ENCODE measurements at regions not wholly inside any gene's neighbourhood (a gene's known extent, or its start where the extent isn't known, plus 50 kb on each side); places are given as distances from the start of the nearest gene placed in this dataset.

- Mint-ChIP-seq H3K4me1 (ENCODE audit: low read depth, unreplicated experiment) (peaks cover 20% of the 10 kb centered on the region), H3K27me3 (ENCODE audit: insufficient read depth, unreplicated experiment) (no peaks in the 10 kb centered on the region), H3K9me3 (ENCODE audit: unreplicated experiment) (no peaks in the 10 kb centered on the region), H3K4me3 (ENCODE audit: unreplicated experiment) (no peak overlapping the region), H3K36me3 (ENCODE audit: insufficient read depth, unreplicated experiment) (no peaks in the 10 kb centered on the region), H3K27ac (ENCODE audit: unreplicated experiment) (no peak overlapping the region)
- no peak for DNase-seq
- Histone ChIP-seq H3K36me3 (ENCODE audit: control insufficient read depth, insufficient read depth, low read length) (no peaks in the 10 kb centered on the region), H3K27me3 (replicated peaks; ENCODE audit: control insufficient read depth, insufficient read depth, low read length) (no peaks in the 10 kb centered on the region), H3K9me3 (no peaks in the 10 kb centered on the region), H3K4me1 (peaks cover 48% of the 10 kb centered on the region), H3K4me3 (ENCODE audit: low read depth, low read length) (no peak overlapping the region)
- no peak for TF ChIP-seq CTCF (IDR thresholded peaks at IDR 0.05; ENCODE audit: insufficient read depth in 1 of 2, low read depth in 1 of 2, low read length in 1 of 2, severe bottlenecking in 1 of 2, unreplicated experiment in 1 of 2)
- intact Hi-C loops (cut with micrococcal nuclease; ENCODE audit: unreplicated experiment) = loop anchor here (2.0 kb wide), 1 partner anchor 14 kb away; no protein-coding TSS in a partner anchor
- ChIA-PET CTCF (no interaction called here), POLR2A (no interaction called here)
- BruUV-seq (replicated peaks) = no TSS peak
Measured at GRCh38 chr3:159854500-159855124, 134.0 kb upstream of the IL12A start.

- Mint-ChIP-seq H3K9me3 (ENCODE audit: unreplicated experiment) (no peaks in the 10 kb centered on the region), H3K4me3 (ENCODE audit: unreplicated experiment) (no peak overlapping the region), H3K27ac (ENCODE audit: unreplicated experiment) (no peak overlapping the region), H3K4me1 (ENCODE audit: low read depth, unreplicated experiment) (peaks cover 24% of the 10 kb centered on the region), H3K36me3 (ENCODE audit: insufficient read depth, unreplicated experiment) (no peaks in the 10 kb centered on the region), H3K27me3 (ENCODE audit: insufficient read depth, unreplicated experiment) (no peaks in the 10 kb centered on the region)
- DNase-seq = no peak
- no peak for TF ChIP-seq CTCF (IDR thresholded peaks at IDR 0.05; ENCODE audit: insufficient read depth in 1 of 2, low read depth in 1 of 2, low read length in 1 of 2, severe bottlenecking in 1 of 2, unreplicated experiment in 1 of 2)
- POLR2A ChIA-PET = no interaction called here
- Histone ChIP-seq H3K27me3 (replicated peaks; ENCODE audit: control insufficient read depth, insufficient read depth, low read length) (no peaks in the 10 kb centered on the region), H3K4me1 (peaks cover 48% of the 10 kb centered on the region), H3K9me3 (no peaks in the 10 kb centered on the region), H3K36me3 (ENCODE audit: control insufficient read depth, insufficient read depth, low read length) (no peaks in the 10 kb centered on the region), H3K4me3 (ENCODE audit: low read depth, low read length) (no peak overlapping the region)
- CTCF ChIA-PET = no interaction called here
- intact Hi-C loops (cut with micrococcal nuclease; ENCODE audit: unreplicated experiment) = loop anchor here (2.0 kb wide), 1 partner anchor 15 kb away; no protein-coding TSS in a partner anchor
- no TSS peak for BruUV-seq (replicated peaks)
Measured at GRCh38 chr3:159855599-159856346, 132.9 kb upstream of the IL12A start.

- no peak for TF ChIP-seq CTCF (IDR thresholded peaks at IDR 0.05; ENCODE audit: insufficient read depth in 1 of 2, low read depth in 1 of 2, low read length in 1 of 2, severe bottlenecking in 1 of 2, unreplicated experiment in 1 of 2)
- Mint-ChIP-seq H3K4me3 (ENCODE audit: unreplicated experiment) (no peak overlapping the region), H3K27me3 (ENCODE audit: insufficient read depth, unreplicated experiment) (no peaks in the 10 kb centered on the region), H3K36me3 (ENCODE audit: insufficient read depth, unreplicated experiment) (no peaks in the 10 kb centered on the region), H3K9me3 (ENCODE audit: unreplicated experiment) (no peaks in the 10 kb centered on the region), H3K27ac (ENCODE audit: unreplicated experiment) (no peak overlapping the region), H3K4me1 (ENCODE audit: low read depth, unreplicated experiment) (peaks cover 27% of the 10 kb centered on the region)
- ChIA-PET POLR2A (no interaction called here), CTCF (no interaction called here)
- Histone ChIP-seq H3K4me3 (ENCODE audit: low read depth, low read length) (no peak overlapping the region), H3K9me3 (no peaks in the 10 kb centered on the region), H3K27me3 (replicated peaks; ENCODE audit: control insufficient read depth, insufficient read depth, low read length) (no peaks in the 10 kb centered on the region), H3K36me3 (ENCODE audit: control insufficient read depth, insufficient read depth, low read length) (no peaks in the 10 kb centered on the region), H3K4me1 (peaks cover 44% of the 10 kb centered on the region)
- no peak for DNase-seq
- intact Hi-C loops (cut with micrococcal nuclease; ENCODE audit: unreplicated experiment) = no loop called here
- BruUV-seq (replicated peaks) = no TSS peak
Measured at GRCh38 chr3:159856590-159857104, 132.0 kb upstream of the IL12A start.
